H1 (cell line): ENCODE measurements at regions not wholly inside any gene's neighbourhood (a gene's known extent, or its start where the extent isn't known, plus 50 kb on each side); places are given as distances from the start of the nearest gene placed in this dataset.

Source experiments
- CTCF ChIA-PET: fragments of 300-600 bp; sonication (Branson Sonifier 250); formaldehyde crosslinking; loops from one replicate; lab custom pipeline; 2021; ENCODE audit not compliant: partially characterized antibody; lab: Charles Lee
- POLR2A ChIA-PET: fragments of 300-600 bp; sonication (Branson Sonifier 250); formaldehyde crosslinking; loops from one replicate; lab custom pipeline; 2021; ENCODE audit warnings: inconsistent platforms; ENCODE audit not compliant: partially characterized antibody; lab: Charles Lee
- DNase-seq, 2 experiments: peaks; one replicate each; pipeline versions ENCODE4 v3.0.0 to v3.0.0-alpha.2; 2010 to 2022; ENCODE audit warnings: low spot score in 2 of 2, low read depth in 1 of 2, mixed read lengths in 1 of 2
- FAIRE-seq: peaks from 2 replicates; lab custom pipeline; 2011; peaks lifted over from hg19 to GRCh38; lab: Jason Lieb, UNC
- H2AFZ ChIP-seq: 2 replicates; pipeline ENCODE4 v1.8.1; 2012; ENCODE audit warnings: low read length, inconsistent platforms
- H2AK5ac ChIP-seq: 2 replicates; pipeline ENCODE4 v1.6.1; 2013; ENCODE audit warnings: low read depth, low read length
- H2BK120ac ChIP-seq: replicated peaks from 2 replicates; pipeline ENCODE3; 2013; ENCODE audit warnings: low read depth, low read length, inconsistent platforms
- H2BK12ac ChIP-seq: 2 replicates; pipeline ENCODE4 v1.6.1; 2013; ENCODE audit warnings: low read depth, low read length
- H2BK15ac ChIP-seq: 2 replicates; pipeline ENCODE4 v1.6.1; 2013; ENCODE audit warnings: low read length
- H2BK20ac ChIP-seq: 2 replicates; pipeline ENCODE4 v1.6.1; 2013; ENCODE audit warnings: low read length
- H2BK5ac ChIP-seq: 2 replicates; pipeline ENCODE4 v1.6.1; 2013; ENCODE audit warnings: low read depth, low read length
- H3K14ac ChIP-seq: 2 replicates; pipeline ENCODE4 v1.6.1; 2013; ENCODE audit warnings: inconsistent platforms; ENCODE audit not compliant: insufficient read length
- H3K18ac ChIP-seq: 2 replicates; pipeline ENCODE4 v1.6.1; 2013; ENCODE audit warnings: low read length; ENCODE audit errors: extremely low read depth
- H3K23ac ChIP-seq: 2 replicates; pipeline ENCODE4 v1.6.1; 2013; ENCODE audit warnings: inconsistent platforms; ENCODE audit not compliant: insufficient read length
- H3K23me2 ChIP-seq: 2 replicates; pipeline ENCODE4 v1.6.1; 2013; ENCODE audit warnings: low read depth, low read length
- H3K27ac ChIP-seq: 2 replicates; pipeline ENCODE4 v1.6.1; 2011; ENCODE audit warnings: low read depth, low read length, inconsistent platforms
- H3K27me3 ChIP-seq, 4 experiments: replicated peaks in 1 of 4; 1 replicate in 1 of 4; 2 replicates in 3 of 4; pipeline versions ENCODE4 v1.6.1 to v1.8.1; 2011 to 2013; ENCODE audit warnings: low read length in 3 of 4, mild to moderate bottlenecking in 3 of 4, inconsistent platforms in 2 of 4, mixed read lengths in 2 of 4, moderate library complexity in 1 of 4; ENCODE audit not compliant: control insufficient read depth in 3 of 4, insufficient read depth in 3 of 4; ENCODE audit errors: extremely low read depth in 1 of 4
- H3K36me3 ChIP-seq, 4 experiments: 2 replicates each; pipeline versions ENCODE4 v1.6.1 to v1.8.1; 2011 to 2013; ENCODE audit warnings: mild to moderate bottlenecking in 4 of 4, low read length in 3 of 4, moderate library complexity in 2 of 4, control low read depth in 1 of 4, inconsistent platforms in 1 of 4; ENCODE audit not compliant: insufficient read depth in 4 of 4, control insufficient read depth in 2 of 4
- H3K4ac ChIP-seq: replicated peaks from 2 replicates; pipeline ENCODE3; 2013; ENCODE audit warnings: low read length, low read depth, mixed read lengths, inconsistent platforms; ENCODE audit not compliant: insufficient read length
- H3K4me1 ChIP-seq, 4 experiments: replicated peaks in 1 of 4; 1 replicate in 1 of 4; 2 replicates in 3 of 4; pipeline versions ENCODE4 v1.6.1 to v1.8.1; 2011 to 2013; ENCODE audit warnings: low read length in 3 of 4, inconsistent platforms in 2 of 4, mixed read lengths in 1 of 4; ENCODE audit not compliant: insufficient read depth in 4 of 4, control insufficient read depth in 3 of 4
- H3K4me2 ChIP-seq, 2 experiments: 2 replicates each; pipeline versions ENCODE4 v1.6.1 to v1.8.1; 2011 to 2013; ENCODE audit warnings: low read depth in 2 of 2, low read length in 2 of 2, control low read depth in 1 of 2, inconsistent platforms in 1 of 2, mild to moderate bottlenecking in 1 of 2; ENCODE audit not compliant: insufficient read depth in 1 of 2
- H3K4me3 ChIP-seq, 4 experiments: fragments of 200-600, 300-600 bp in 1 of 4; sonication (generic), shearing (Covaris generic), sonication (Bioruptor Twin) in 1 of 4; 2 replicates each; pipeline versions ENCODE4 v1.5.1 to v1.8.1; 2011 to 2016; ENCODE audit warnings: low read length in 4 of 4, low read depth in 3 of 4, control low read depth in 2 of 4, inconsistent platforms in 2 of 4, mild to moderate bottlenecking in 2 of 4, mixed read lengths in 1 of 4, moderate library complexity in 1 of 4; ENCODE audit not compliant: insufficient read depth in 2 of 4; ENCODE audit errors: extremely low read depth in 1 of 4
- H3K56ac ChIP-seq: replicated peaks from 2 replicates; pipeline ENCODE3; 2013; ENCODE audit warnings: low read depth, mild to moderate bottlenecking, mixed read lengths, low read length, inconsistent platforms; ENCODE audit not compliant: insufficient read length
- H3K79me1 ChIP-seq: 2 replicates; pipeline ENCODE4 v1.6.1; 2013; ENCODE audit warnings: low read depth, low read length, control low read depth
- H3K79me2 ChIP-seq, 2 experiments: 2 replicates each; pipeline versions ENCODE4 v1.6.1 to v1.8.1; 2012 to 2013; ENCODE audit warnings: low read length in 2 of 2, mild to moderate bottlenecking in 2 of 2, inconsistent platforms in 1 of 2; ENCODE audit not compliant: insufficient read depth in 2 of 2, control insufficient read depth in 1 of 2
- H3K9ac ChIP-seq, 4 experiments: replicated peaks in 1 of 4; 1 replicate in 1 of 4; 2 replicates in 3 of 4; pipeline versions ENCODE4 v1.6.1 to v1.8.1; 2011 to 2013; ENCODE audit warnings: low read depth in 3 of 4, low read length in 3 of 4, control low read depth in 2 of 4, mild to moderate bottlenecking in 2 of 4, moderate library complexity in 2 of 4, inconsistent platforms in 1 of 4; ENCODE audit errors: extremely low read depth in 1 of 4
- H3K9me3 ChIP-seq, 2 experiments: 2 replicates each; pipeline versions ENCODE4 v1.6.1 to v1.8.1; 2012 to 2013; ENCODE audit warnings: mild to moderate bottlenecking in 2 of 2, moderate library complexity in 2 of 2, control low read depth in 1 of 2, inconsistent platforms in 1 of 2, low read depth in 1 of 2, low read length in 1 of 2, mixed read lengths in 1 of 2; ENCODE audit not compliant: insufficient read depth in 2 of 2
- H4K20me1 ChIP-seq, 2 experiments: replicated peaks in 1 of 2; 2 replicates each; pipeline versions ENCODE3 to v1.8.1; 2011 to 2013; ENCODE audit warnings: inconsistent platforms in 2 of 2, low read length in 2 of 2, mild to moderate bottlenecking in 1 of 2; ENCODE audit not compliant: insufficient read depth in 2 of 2, control insufficient read depth in 1 of 2
- H4K5ac ChIP-seq: 2 replicates; pipeline ENCODE4 v1.6.1; 2013; ENCODE audit warnings: low read length, low read depth, mixed read lengths, inconsistent platforms; ENCODE audit not compliant: insufficient read length
- H4K8ac ChIP-seq: 2 replicates; pipeline ENCODE4 v1.8.0; 2013; ENCODE audit warnings: mild to moderate bottlenecking, moderate library complexity, low read length, inconsistent platforms; ENCODE audit not compliant: insufficient read depth; ENCODE audit errors: extremely low read depth
- H4K91ac ChIP-seq: replicated peaks from 2 replicates; pipeline ENCODE3; 2013; ENCODE audit warnings: low read length, mixed read lengths, inconsistent platforms; ENCODE audit not compliant: insufficient read length
- ATF2 ChIP-seq: IDR thresholded peaks from 2 replicates; pipeline ENCODE4 v1.6.1; 2012; ENCODE audit warnings: low read length, inconsistent platforms
- CBX5 ChIP-seq: fragments of 300-800, 300-1000 bp; sonication (generic); IDR thresholded peaks from 2 replicates; pipeline ENCODE4 v1.7.1; 2016; ENCODE audit warnings: antibody characterized with exemption, low read length, low read depth
- CBX8 ChIP-seq: fragments of 300-800, 300-1000 bp; sonication (generic); IDR thresholded peaks from 2 replicates; pipeline ENCODE4 v1.7.1; 2016; ENCODE audit warnings: low read depth, low read length, borderline replicate concordance
- GTF2F1 ChIP-seq: IDR thresholded peaks from 2 replicates; pipeline ENCODE4 v1.6.1; 2012; ENCODE audit warnings: low read depth, low read length, improper control_type of control experiment, borderline replicate concordance
- KDM4A ChIP-seq: IDR thresholded peaks from one replicate; pipeline ENCODE4 v1.7.1; 2012; ENCODE audit warnings: low read depth, mild to moderate bottlenecking, moderate library complexity, low read length, inconsistent platforms; ENCODE audit not compliant: severe bottlenecking
- PHF8 ChIP-seq: fragments of 200-600 bp; sonication (generic); conservative IDR thresholded peaks from 2 replicates; pipeline ENCODE4 v1.7.1; 2012; ENCODE audit warnings: low read depth, mild to moderate bottlenecking, inconsistent platforms, low read length, moderate library complexity
- RFX5 ChIP-seq: IDR thresholded peaks from 2 replicates; pipeline ENCODE4 v1.6.1; 2011; ENCODE audit warnings: low read depth, low read length, improper control_type of control experiment, borderline replicate concordance
- RXRA ChIP-seq: IDR thresholded peaks from 2 replicates; pipeline ENCODE4 v1.6.1; 2011; ENCODE audit warnings: low read depth, mild to moderate bottlenecking, low read length, moderate library complexity; ENCODE audit not compliant: insufficient read depth
- SP1 ChIP-seq: IDR thresholded peaks from 2 replicates; pipeline ENCODE4 v1.6.1; 2011; ENCODE audit warnings: low read depth, low read length
- TBP ChIP-seq: IDR thresholded peaks from 2 replicates; pipeline ENCODE4 v1.6.1; 2011; ENCODE audit warnings: low read depth, low read length, improper control_type of control experiment
- WGBS, 2 experiments: shearing (Covaris generic) in 1 of 2; methylation state at CpG; one replicate each; pipeline versions ENCODE4 v1.1.6 to v1.1.7; 2013 to 2015; ENCODE audit warnings: low lambda C conversion rate in 2 of 2, mixed read lengths in 2 of 2, inconsistent platforms in 1 of 2, low coverage in 1 of 2, missing lambda C conversion rate in 1 of 2; ENCODE audit not compliant: insufficient replicate concordance in 2 of 2, insufficient coverage in 1 of 2, insufficient read length in 1 of 2; ENCODE audit errors: extremely low coverage in 1 of 2, missing lambda C conversion rate in 1 of 2; 5-methylcytosine and 5-hydroxymethylcytosine counted together
- TF ChIP-seq, protein P1 (sequence below): IDR thresholded peaks from 2 replicates; pipeline ENCODE4 v1.6.1; 2012; ENCODE audit warnings: inconsistent platforms

- H2BK15ac ChIP-seq: no peak overlapping the region
- no peak overlapping the region for H3K9ac ChIP-seq
- no peaks in the 10 kb centered on the region for H3K4me1 ChIP-seq
- no peaks in the 10 kb centered on the region for H3K36me3 ChIP-seq
- H3K79me2 ChIP-seq: no peaks in the 10 kb centered on the region
- ChIA-PET CTCF (no interaction called here), POLR2A (no interaction called here)
- no peak overlapping the region for H2BK12ac ChIP-seq
- no peak overlapping the region for H2BK20ac ChIP-seq
- no peak overlapping the region for H3K23ac ChIP-seq
- no peaks in the 10 kb centered on the region for H3K23me2 ChIP-seq
- H4K20me1 ChIP-seq: no peaks in the 10 kb centered on the region
- H2AFZ ChIP-seq: no peak overlapping the region
- H3K79me1 ChIP-seq: no peaks in the 10 kb centered on the region
- no peak overlapping the region for H3K18ac ChIP-seq
- no peak overlapping the region for H2BK120ac ChIP-seq
- FAIRE-seq (no peak), DNase-seq (no peak)
- no peak overlapping the region for H3K4me3 ChIP-seq
- H4K91ac ChIP-seq: no peak overlapping the region
- no peak overlapping the region for H3K14ac ChIP-seq
- H4K5ac ChIP-seq: no peak overlapping the region
- H3K4me2 ChIP-seq: no peak overlapping the region
- H3K27me3 ChIP-seq: no peaks in the 10 kb centered on the region
- H2AK5ac ChIP-seq: no peak overlapping the region
- no peak overlapping the region for H3K4ac ChIP-seq
- no peak overlapping the region for H2BK5ac ChIP-seq
- no peak overlapping the region for H3K56ac ChIP-seq
- H3K27ac ChIP-seq: no peak overlapping the region
- WGBS, 2 experiments: 93% methylated on average over 13 of the region's 16 CpGs; no CpG with 5 or more reads in 1 of the 2 experiments
- H4K8ac ChIP-seq: no peak overlapping the region
- no peaks in the 10 kb centered on the region for H3K9me3 ChIP-seq
- TF ChIP-seq KDM4A (no peak), CBX8 (no peak), CBX5 (no peak), GTF2F1 (no peak), PHF8 (no peak), TBP (no peak), SP1 (no peak), RFX5 (no peak), ATF2 (no peak), RXRA (no peak)
- TF ChIP-seq, protein P1, sequence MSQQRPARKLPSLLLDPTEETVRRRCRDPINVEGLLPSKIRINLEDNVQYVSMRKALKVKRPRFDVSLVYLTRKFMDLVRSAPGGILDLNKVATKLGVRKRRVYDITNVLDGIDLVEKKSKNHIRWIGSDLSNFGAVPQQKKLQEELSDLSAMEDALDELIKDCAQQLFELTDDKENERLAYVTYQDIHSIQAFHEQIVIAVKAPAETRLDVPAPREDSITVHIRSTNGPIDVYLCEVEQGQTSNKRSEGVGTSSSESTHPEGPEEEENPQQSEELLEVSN: no peak
These were observed 140.4 kb upstream of the SLITRK2 start for GRCh38 chrX:145677109-145677817.
